Panc1 (cell line): ENCODE measurements at regions not wholly inside any gene's neighbourhood (a gene's known extent, or its start where the extent isn't known, plus 50 kb on each side); places are given as distances from the start of the nearest gene placed in this dataset.

Experiments used
- CTCF ChIP-seq: fragments of 450-650 bp; IDR thresholded peaks from 2 replicates; pipeline ENCODE4 v1.5.1; 2017; ENCODE audit warnings: mild to moderate bottlenecking
- POLR2AphosphoS5 ChIP-seq: IDR thresholded peaks from 2 replicates; pipeline ENCODE4 v1.6.1; 2012; ENCODE audit warnings: mild to moderate bottlenecking, low read depth, low read length, moderate library complexity

- TF ChIP-seq CTCF (no peak), POLR2AphosphoS5 (no peak)
These were observed 52.5 kb upstream of the PTPRS start for GRCh38 chr19:5393088-5393487.
